ENCODE measurements at regions not wholly inside any gene's neighbourhood (a gene's known extent, or its start where the extent isn't known, plus 50 kb on each side); places are given as distances from the start of the nearest gene placed in this dataset.

- H3K27ac ChIP-seq (ENCODE audit: low read depth in 1 of 2, low read length in 1 of 2) = no peak overlapping the region
- H3K27me3 ChIP-seq (ENCODE audit: control insufficient read depth in 3 of 3, insufficient read depth in 3 of 3, low read length in 2 of 3) = no peaks in the 10 kb centered on the region
- DNase-seq (no peak), ATAC-seq (ENCODE audit: insufficient read depth, low FRiP score) (no peak)
- no peak overlapping the region for H3K9ac ChIP-seq (ENCODE audit: insufficient read depth in 1 of 2, low read length in 2 of 2)
- H3K4me1 ChIP-seq (ENCODE audit: control insufficient read depth in 5 of 5, insufficient read depth in 5 of 5, low read length in 5 of 5) = peaks cover 0 to 5% (median 0%) of the 10 kb centered on the region in 5 donors
- H3K4me3 ChIP-seq = no peak overlapping the region
- WGBS, 2 donors = 83 to 89% methylated on average over 5 of the region's 5 CpGs
- no peaks in the 10 kb centered on the region for H3K36me3 ChIP-seq (ENCODE audit: control insufficient read depth in 4 of 4, insufficient read depth in 4 of 4, low read length in 4 of 4)
- no peak for TF ChIP-seq CTCF (IDR thresholded peaks at IDR 0.05; ENCODE audit: control extremely low read depth, extremely low read depth)
- no peaks in the 10 kb centered on the region for H3K9me3 ChIP-seq (ENCODE audit: control insufficient read depth in 4 of 4, insufficient read depth in 3 of 4, low read length in 3 of 4)
Observed at GRCh38 chr4:123190176-123190575, 206.4 kb upstream of the SPRY1 start.

- H3K27ac ChIP-seq (ENCODE audit: low read depth in 1 of 2, low read length in 1 of 2) = no peak overlapping the region
- no peaks in the 10 kb centered on the region for H3K36me3 ChIP-seq (ENCODE audit: control insufficient read depth in 4 of 4, insufficient read depth in 4 of 4, low read length in 4 of 4)
- ATAC-seq (ENCODE audit: insufficient read depth, low FRiP score) (no peak), DNase-seq (no peak)
- no peak overlapping the region for H3K9ac ChIP-seq (ENCODE audit: insufficient read depth in 1 of 2, low read length in 2 of 2)
- TF ChIP-seq CTCF (IDR thresholded peaks at IDR 0.05; ENCODE audit: control extremely low read depth, extremely low read depth) = no peak
- H3K4me1 ChIP-seq (ENCODE audit: control insufficient read depth in 5 of 5, insufficient read depth in 5 of 5, low read length in 5 of 5) = peaks cover 0 to 5% (median 0%) of the 10 kb centered on the region in 5 donors
- WGBS, 2 donors = 69 to 94% methylated on average over 2 of the region's 2 CpGs
- no peaks in the 10 kb centered on the region for H3K9me3 ChIP-seq (ENCODE audit: control insufficient read depth in 4 of 4, insufficient read depth in 3 of 4, low read length in 3 of 4)
- H3K27me3 ChIP-seq (ENCODE audit: control insufficient read depth in 3 of 3, insufficient read depth in 3 of 3, low read length in 2 of 3) = no peaks in the 10 kb centered on the region
- H3K4me3 ChIP-seq = no peak overlapping the region
Observed at GRCh38 chr4:123191728-123192127, 204.9 kb upstream of the SPRY1 start.

GRCh38 chr4:123193802-123194367 is 202.7 kb upstream of the SPRY1 start:
- no peaks in the 10 kb centered on the region for H3K36me3 ChIP-seq (ENCODE audit: control insufficient read depth in 4 of 4, insufficient read depth in 4 of 4, low read length in 4 of 4)
- no peak overlapping the region for H3K9ac ChIP-seq (ENCODE audit: insufficient read depth in 1 of 2, low read length in 2 of 2)
- no peak overlapping the region for H3K27ac ChIP-seq (ENCODE audit: low read depth in 1 of 2, low read length in 1 of 2)
- H3K4me1 ChIP-seq (ENCODE audit: control insufficient read depth in 5 of 5, insufficient read depth in 5 of 5, low read length in 5 of 5) = peaks cover 0 to 5% (median 0%) of the 10 kb centered on the region in 5 donors
- H3K9me3 ChIP-seq (ENCODE audit: control insufficient read depth in 4 of 4, insufficient read depth in 3 of 4, low read length in 3 of 4) = no peaks in the 10 kb centered on the region
- no peak for TF ChIP-seq CTCF (IDR thresholded peaks at IDR 0.05; ENCODE audit: control extremely low read depth, extremely low read depth)
- ATAC-seq (ENCODE audit: insufficient read depth, low FRiP score) (no peak), DNase-seq (peak in 2 of 3 donors; percentile 24 to 55)
- H3K27me3 ChIP-seq (ENCODE audit: control insufficient read depth in 3 of 3, insufficient read depth in 3 of 3, low read length in 2 of 3) = no peaks in the 10 kb centered on the region
- 81 to 91% methylated on average over 3 of the region's 3 CpGs for WGBS, 2 donors
- no peak overlapping the region for H3K4me3 ChIP-seq

- Histone ChIP-seq H3K4me1 (ENCODE audit: control insufficient read depth in 5 of 5, insufficient read depth in 5 of 5, low read length in 5 of 5) (peaks cover 0 to 5% (median 0%) of the 10 kb centered on the region in 5 donors), H3K27ac (ENCODE audit: low read depth in 1 of 2, low read length in 1 of 2) (no peak overlapping the region), H3K4me3 (no peak overlapping the region), H3K9me3 (ENCODE audit: control insufficient read depth in 4 of 4, insufficient read depth in 3 of 4, low read length in 3 of 4) (no peaks in the 10 kb centered on the region), H3K36me3 (ENCODE audit: control insufficient read depth in 4 of 4, insufficient read depth in 4 of 4, low read length in 4 of 4) (no peaks in the 10 kb centered on the region), H3K9ac (ENCODE audit: insufficient read depth in 1 of 2, low read length in 2 of 2) (no peak overlapping the region), H3K27me3 (ENCODE audit: control insufficient read depth in 3 of 3, insufficient read depth in 3 of 3, low read length in 2 of 3) (no peaks in the 10 kb centered on the region)
- DNase-seq (no peak), ATAC-seq (ENCODE audit: insufficient read depth, low FRiP score) (no peak)
- WGBS, 2 donors = 85 to 89% methylated on average over 2 of the region's 2 CpGs
- TF ChIP-seq CTCF (IDR thresholded peaks at IDR 0.05; ENCODE audit: control extremely low read depth, extremely low read depth) = no peak
Observed at GRCh38 chr4:123198706-123199105, 197.9 kb upstream of the SPRY1 start.
